Hepatocyte (in vitro differentiated cells): ENCODE measurements at regions not wholly inside any gene's neighbourhood (a gene's known extent, or its start where the extent isn't known, plus 50 kb on each side); places are given as distances from the start of the nearest gene placed in this dataset.

Experiments used
- EZH2 ChIP-seq: fragments of 200-600 bp; sonication (generic); IDR thresholded peaks from 2 replicates; pipeline ENCODE4 v1.6.1; 2016; ENCODE audit warnings: antibody characterized with exemption, mild to moderate bottlenecking, borderline replicate concordance
- EZH2phosphoT487 ChIP-seq: fragments of 200-600 bp; sonication (generic); IDR thresholded peaks from one replicate; pipeline ENCODE4 v1.6.1; 2018; ENCODE audit warnings: antibody characterized with exemption, mild to moderate bottlenecking, low read depth, moderate library complexity; ENCODE audit not compliant: unreplicated experiment, severe bottlenecking
- TF ChIP-seq, protein P1 (sequence below): fragments of 200-600 bp; sonication (generic); IDR thresholded peaks from 2 replicates; pipeline ENCODE4 v1.5.1; 2016; ENCODE audit warnings: antibody characterized with exemption, mild to moderate bottlenecking; ENCODE audit not compliant: poor library complexity

- TF ChIP-seq, protein P1, sequence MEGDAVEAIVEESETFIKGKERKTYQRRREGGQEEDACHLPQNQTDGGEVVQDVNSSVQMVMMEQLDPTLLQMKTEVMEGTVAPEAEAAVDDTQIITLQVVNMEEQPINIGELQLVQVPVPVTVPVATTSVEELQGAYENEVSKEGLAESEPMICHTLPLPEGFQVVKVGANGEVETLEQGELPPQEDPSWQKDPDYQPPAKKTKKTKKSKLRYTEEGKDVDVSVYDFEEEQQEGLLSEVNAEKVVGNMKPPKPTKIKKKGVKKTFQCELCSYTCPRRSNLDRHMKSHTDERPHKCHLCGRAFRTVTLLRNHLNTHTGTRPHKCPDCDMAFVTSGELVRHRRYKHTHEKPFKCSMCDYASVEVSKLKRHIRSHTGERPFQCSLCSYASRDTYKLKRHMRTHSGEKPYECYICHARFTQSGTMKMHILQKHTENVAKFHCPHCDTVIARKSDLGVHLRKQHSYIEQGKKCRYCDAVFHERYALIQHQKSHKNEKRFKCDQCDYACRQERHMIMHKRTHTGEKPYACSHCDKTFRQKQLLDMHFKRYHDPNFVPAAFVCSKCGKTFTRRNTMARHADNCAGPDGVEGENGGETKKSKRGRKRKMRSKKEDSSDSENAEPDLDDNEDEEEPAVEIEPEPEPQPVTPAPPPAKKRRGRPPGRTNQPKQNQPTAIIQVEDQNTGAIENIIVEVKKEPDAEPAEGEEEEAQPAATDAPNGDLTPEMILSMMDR: no peak
- no peak for TF ChIP-seq EZH2
- no peak for TF ChIP-seq EZH2phosphoT487
Measured at GRCh38 chr1:114286179-114286578, 132.5 kb upstream of the SYT6 start.
